K562 (cell line): ENCODE measurements at regions not wholly inside any gene's neighbourhood (a gene's known extent, or its start where the extent isn't known, plus 50 kb on each side); places are given as distances from the start of the nearest gene placed in this dataset.

Source experiments
- ATAC-seq: fragments of 200-7000 bp; cut with Tn5 transposase; 3 replicates; pipeline ENCODE4 v1.9.1; 2020; ENCODE audit warnings: moderate library complexity
- BruUV-seq: library from RNA; stranded (reverse); fragments of 400-500 nt; replicated peaks from 2 replicates; lab custom pipeline; 2021; lab: Mats Ljungman, UMichigan
- CTCF ChIA-PET: fragments of 300-600 bp; formaldehyde crosslinking; extraction: SDS; loops from one replicate; lab custom pipeline; 2021; ENCODE audit warnings: low intra/inter-chr PET ratio; lab: Yijun Ruan, JAX
- POLR2A ChIA-PET: fragments of 300-600, 350-650 bp; sonication (Branson Sonifier 250); formaldehyde crosslinking; extraction: SDS; loops from one replicate; lab custom pipeline; 2021; ENCODE audit warnings: antibody characterized with exemption, inconsistent platforms; lab: Yijun Ruan, JAX
- DNase-seq, 4 experiments: peaks; one replicate each; pipeline versions ENCODE4 v3.0.0 to v3.0.0-alpha.2; 2011 to 2018; ENCODE audit warnings: low spot score in 3 of 4, mixed read lengths in 3 of 4; ENCODE audit errors: extremely low read depth in 1 of 4
- FAIRE-seq: peaks from 2 replicates; lab custom pipeline; 2011; peaks lifted over from hg19 to GRCh38; lab: Jason Lieb, UNC
- H2AFZ ChIP-seq: 2 replicates; pipeline ENCODE4 v1.6.0; 2011; ENCODE audit warnings: low read depth, low read length, control low read depth, inconsistent platforms
- H3K27ac ChIP-seq: fragments of 200-600 bp; 3 replicates; pipeline ENCODE4 v1.8.0; 2011; ENCODE audit warnings: low read depth, mild to moderate bottlenecking, control low read depth, inconsistent platforms, low read length, moderate library complexity, mixed read lengths; ENCODE audit errors: extremely low read depth
- H3K27me3 ChIP-seq, 2 experiments: fragments of 300-600 bp in 1 of 2; 2 replicates in 1 of 2; 3 replicates in 1 of 2; pipeline versions ENCODE4 v1.6.0 to v1.8.0; 2011; ENCODE audit warnings: inconsistent platforms in 2 of 2, low read length in 2 of 2, mild to moderate bottlenecking in 1 of 2, mixed read lengths in 1 of 2, moderate library complexity in 1 of 2; ENCODE audit not compliant: control insufficient read depth in 2 of 2, insufficient read depth in 2 of 2
- H3K36me3 ChIP-seq: fragments of 300-600 bp; 3 replicates; pipeline ENCODE4 v1.8.0; 2011; ENCODE audit warnings: mild to moderate bottlenecking, low read length, inconsistent platforms; ENCODE audit not compliant: control insufficient read depth, insufficient read depth
- H3K4me1 ChIP-seq, 2 experiments: fragments of 200-600 bp in 1 of 2; replicated peaks in 1 of 2; 2 replicates in 1 of 2; 3 replicates in 1 of 2; pipeline versions ENCODE4 v1.5.1 to v1.8.0; 2011; ENCODE audit warnings: inconsistent platforms in 2 of 2, low read length in 2 of 2, mild to moderate bottlenecking in 1 of 2, mixed read lengths in 1 of 2, moderate library complexity in 1 of 2; ENCODE audit not compliant: control insufficient read depth in 2 of 2, insufficient read depth in 2 of 2
- H3K4me2 ChIP-seq: 2 replicates; pipeline ENCODE4 v1.6.1; 2011; ENCODE audit warnings: low read length, control low read depth, inconsistent platforms, mixed read lengths; ENCODE audit not compliant: insufficient read depth
- H3K4me3 ChIP-seq: fragments of 200-600 bp; sonication (generic), shearing (Covaris generic); 2 replicates; pipeline ENCODE4 v1.5.1; 2016; ENCODE audit warnings: control low read depth, inconsistent platforms
- H3K79me2 ChIP-seq: fragments of 200-600 bp; 3 replicates; pipeline ENCODE4 v1.8.0; 2011; ENCODE audit warnings: low read length, inconsistent platforms; ENCODE audit not compliant: control insufficient read depth, insufficient read depth
- H3K9ac ChIP-seq, 2 experiments: 2 replicates each; pipeline versions ENCODE4 v1.6.0 to v1.6.1; 2011; ENCODE audit warnings: low read depth in 2 of 2, low read length in 2 of 2, control low read depth in 1 of 2, inconsistent platforms in 1 of 2, mild to moderate bottlenecking in 1 of 2, mixed read lengths in 1 of 2; ENCODE audit not compliant: insufficient read depth in 1 of 2
- H3K9me1 ChIP-seq: one replicate; pipeline ENCODE4 v1.6.0; 2011; ENCODE audit warnings: inconsistent platforms, mild to moderate bottlenecking, low read length, moderate library complexity; ENCODE audit not compliant: control insufficient read depth, insufficient read depth
- H3K9me3 ChIP-seq: replicated peaks from 2 replicates; pipeline ENCODE4 v1.5.1; 2011; ENCODE audit warnings: low read depth, low read length, inconsistent platforms; ENCODE audit not compliant: control insufficient read depth, insufficient read depth
- H4K20me1 ChIP-seq: replicated peaks from 2 replicates; pipeline ENCODE4 v1.6.1; 2011; ENCODE audit warnings: low read length, inconsistent platforms, mixed read lengths; ENCODE audit not compliant: control insufficient read depth, insufficient read depth
- ATF1 ChIP-seq, 2 experiments: fragments of 450-650 bp in 1 of 2; IDR thresholded peaks; 2 replicates each; pipeline ENCODE4 v1.6.1; 2016; ENCODE audit warnings: missing compliant biosample characterization in 1 of 2, missing genetic modification characterization in 1 of 2
- CBX8 ChIP-seq: fragments of 200-600 bp; sonication (generic); IDR thresholded peaks from 2 replicates; pipeline ENCODE4 v1.6.1; 2012; ENCODE audit warnings: borderline replicate concordance, mixed run types, low read depth, mild to moderate bottlenecking, moderate library complexity, mixed read lengths, low read length, control low read depth, inconsistent platforms; ENCODE audit not compliant: poor library complexity, severe bottlenecking; ENCODE audit errors: extremely low read depth
- CEBPZ ChIP-seq: fragments of 150-350 bp; IDR thresholded peaks from 2 replicates; pipeline ENCODE4 v1.6.1; 2014; ENCODE audit warnings: low read depth, mild to moderate bottlenecking, low read length, borderline replicate concordance
- DEAF1 ChIP-seq: fragments of 450-650 bp; formaldehyde crosslinking; IDR thresholded peaks from 2 replicates; pipeline ENCODE4 v1.4.0; 2020; ENCODE audit warnings: mild to moderate bottlenecking, moderate library complexity
- ETV5 ChIP-seq: sonication (generic); formaldehyde crosslinking; IDR thresholded peaks from 2 replicates; pipeline ENCODE4 v1.4.0; 2020; ENCODE audit warnings: low read depth, mild to moderate bottlenecking, missing genetic modification reagents
- MAZ ChIP-seq, 2 experiments: fragments of 450-650 bp in 1 of 2; sonication (generic) in 1 of 2; formaldehyde crosslinking; IDR thresholded peaks in 1 of 2; conservative IDR thresholded peaks in 1 of 2; 2 replicates each; pipeline versions ENCODE4 v1.4.0 to v1.5.0; 2020; ENCODE audit warnings: mild to moderate bottlenecking in 1 of 2, missing genetic modification reagents in 1 of 2
- MLLT1 ChIP-seq, 2 experiments: fragments of 450-650 bp; IDR thresholded peaks; 2 replicates each; pipeline ENCODE4 v1.6.1; 2016
- SLC30A9 ChIP-seq: fragments of 250-450 bp; sonication (Bioruptor Pico); IDR thresholded peaks from 2 replicates; pipeline ENCODE4 v1.8.0; 2022; ENCODE audit warnings: mild to moderate bottlenecking, moderate library complexity
- TCF3 ChIP-seq: sonication (generic); formaldehyde crosslinking; IDR thresholded peaks from 2 replicates; pipeline ENCODE4 v1.4.0; 2020; ENCODE audit warnings: mild to moderate bottlenecking, missing genetic modification reagents
- THAP12 ChIP-seq: fragments of 250-450 bp; sonication (Bioruptor Pico); IDR thresholded peaks from 2 replicates; pipeline ENCODE4 v1.9.0; 2021; ENCODE audit warnings: mild to moderate bottlenecking, inconsistent platforms
- ZC3H8 ChIP-seq: fragments of 450-650 bp; IDR thresholded peaks from 2 replicates; pipeline ENCODE4 v1.6.1; 2017
- ZNF449 ChIP-seq: fragments of 250-450 bp; sonication (Bioruptor Pico); IDR thresholded peaks from 2 replicates; pipeline ENCODE4 v1.8.0; 2022; ENCODE audit warnings: moderate library complexity, mild to moderate bottlenecking, inconsistent platforms
- WGBS: fragments of 100-300 bp; shearing (Covaris generic); methylation state at CpG from one replicate; pipeline ENCODE4 v1.1.6; 2016; ENCODE audit warnings: low coverage, mixed read lengths; ENCODE audit not compliant: insufficient coverage; ENCODE audit errors: missing lambda C conversion rate; 5-methylcytosine and 5-hydroxymethylcytosine counted together
- in situ Hi-C: fragments of 300-500 bp; cut with MboI; formaldehyde crosslinking; loops from 4 replicates; pipeline ENCODE4 v1.15.0; 2018; ENCODE audit warnings: inconsistent platforms, mixed read lengths
- intact Hi-C: fragments of 100-400 bp; cut with micrococcal nuclease; formaldehyde crosslinking; loops from 2 replicates; pipeline ENCODE4 v1.14.2; 2022

GRCh38 chr4:66613591-66613990 is 931.7 kb downstream of the CENPC start:
- no peaks in the 10 kb centered on the region for H3K4me1 ChIP-seq
- BruUV-seq, result no TSS peak
- ChIA-PET CTCF (no interaction called here), POLR2A (no interaction called here)
- no peaks in the 10 kb centered on the region for H3K36me3 ChIP-seq
- no peak overlapping the region for H3K27ac ChIP-seq
- no peaks in the 10 kb centered on the region for H3K27me3 ChIP-seq
- no peaks in the 10 kb centered on the region for H3K79me2 ChIP-seq
- no peak for DNase-seq
- no peaks in the 10 kb centered on the region for H3K9me1 ChIP-seq
- 15% methylated on average over 2 of the region's 2 CpGs for WGBS
- H3K9me3 ChIP-seq, result no peaks in the 10 kb centered on the region
- no peak for ATAC-seq
- no peak for FAIRE-seq
- no peak overlapping the region for H2AFZ ChIP-seq
- intact Hi-C loops (no loop called here), in situ Hi-C loops (no loop called here)
- no peak overlapping the region for H3K9ac ChIP-seq
- H3K4me2 ChIP-seq, result no peak overlapping the region
- H4K20me1 ChIP-seq, result no peaks in the 10 kb centered on the region
- no peak overlapping the region for H3K4me3 ChIP-seq
- TF ChIP-seq MAZ (CRISPR knock-in tag; conservative IDR thresholded peaks at IDR 0.05 in 1 of 2, IDR thresholded peaks at IDR 0.05 in 1 of 2) (no peak), ETV5 (CRISPR knock-in tag) (no peak), ZNF449 (CRISPR knock-in tag) (no peak), MLLT1 (IDR thresholded peaks at IDR 0.05) (no peak), CBX8 (no peak), DEAF1 (CRISPR knock-in tag) (no peak), TCF3 (CRISPR knock-in tag) (no peak), ZC3H8 (no peak), CEBPZ (no peak), THAP12 (CRISPR knock-in tag) (no peak), ATF1 (CRISPR knock-in tag; IDR thresholded peaks at IDR 0.05) (no peak), ATF1 (tag; IDR thresholded peaks at IDR 0.05) (no peak), SLC30A9 (CRISPR knock-in tag) (no peak)
